ENCODE measurements at regions not wholly inside any gene's neighbourhood (a gene's known extent, or its start where the extent isn't known, plus 50 kb on each side); places are given as distances from the start of the nearest gene placed in this dataset.
A peak's percentile ranks its signal among the peaks of the same experiment; 100 is the strongest.

DNA sequence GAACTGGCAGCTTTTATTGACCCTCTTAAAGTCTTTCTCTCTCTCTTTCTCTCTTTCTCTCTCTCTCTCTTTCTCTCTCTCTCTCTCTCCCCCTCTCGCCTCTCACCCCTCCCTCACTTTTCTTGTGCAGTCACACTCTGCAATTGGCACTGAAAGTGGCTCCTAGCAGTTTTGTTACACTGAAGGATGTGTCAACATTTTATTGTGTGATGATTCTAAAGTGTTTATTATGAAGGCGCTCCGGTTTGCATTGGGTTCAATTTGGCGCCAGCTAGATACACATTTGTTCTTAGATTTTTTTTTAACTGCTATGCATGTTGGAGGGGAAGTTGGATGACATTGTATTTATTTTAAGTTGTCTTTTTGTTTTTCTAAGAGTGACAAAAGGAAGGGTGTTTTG lies 64.0 kb upstream of the CHRM3 start:
- no peak for DNase-seq

DNA sequence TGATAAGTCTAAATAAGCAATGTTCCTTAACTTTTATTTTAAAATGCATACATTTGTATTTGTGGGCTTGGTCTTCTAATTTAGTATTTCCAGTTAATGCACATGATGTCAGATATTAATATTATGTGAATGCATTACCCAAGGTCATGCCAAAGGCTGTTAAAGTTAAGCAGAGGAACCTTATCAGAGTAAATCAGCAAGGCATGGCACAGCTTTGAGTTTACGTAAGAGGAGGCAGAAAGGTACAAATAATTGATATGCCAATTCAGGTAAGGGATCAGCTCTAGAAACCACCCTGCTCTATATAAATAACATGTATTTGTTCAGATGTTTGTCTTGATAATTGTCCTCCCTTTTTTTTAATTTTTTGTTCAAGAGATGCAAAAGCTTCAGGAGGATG lies 64.5 kb upstream of the CHRM3 start:
- no peak for DNase-seq

GRCh38 chr1:239317948-239318347 lies 68.4 kb upstream of the CHRM3 start:
- DNase-seq: no peak

DNA sequence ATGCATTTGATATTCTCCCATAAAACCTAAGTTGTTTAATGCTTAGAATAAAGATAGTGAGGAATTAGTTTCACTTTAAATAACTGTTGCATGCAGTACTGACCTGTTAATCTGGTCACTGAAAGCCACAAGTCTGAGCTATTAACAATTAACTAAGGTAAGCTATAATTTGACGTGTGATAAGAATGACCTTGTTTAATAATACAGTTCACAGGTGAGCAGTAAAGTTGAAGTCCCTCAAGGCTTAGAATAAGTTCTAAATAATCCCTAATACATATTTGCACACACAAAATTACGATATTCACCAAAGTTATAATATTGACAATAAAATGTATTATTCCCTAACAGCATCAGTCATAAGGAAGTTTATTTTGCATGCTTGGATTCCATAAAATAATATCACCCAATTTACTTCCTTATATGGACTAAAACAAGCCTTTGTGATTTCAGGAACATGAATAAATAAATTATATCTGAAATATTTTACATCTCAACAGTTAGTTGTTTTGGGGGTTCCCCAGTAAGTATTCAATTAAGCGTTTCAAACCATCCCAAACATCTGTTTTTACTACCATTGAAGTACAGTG lies 70.6 kb upstream of the CHRM3 start:
- no peak for DNase-seq

DNA sequence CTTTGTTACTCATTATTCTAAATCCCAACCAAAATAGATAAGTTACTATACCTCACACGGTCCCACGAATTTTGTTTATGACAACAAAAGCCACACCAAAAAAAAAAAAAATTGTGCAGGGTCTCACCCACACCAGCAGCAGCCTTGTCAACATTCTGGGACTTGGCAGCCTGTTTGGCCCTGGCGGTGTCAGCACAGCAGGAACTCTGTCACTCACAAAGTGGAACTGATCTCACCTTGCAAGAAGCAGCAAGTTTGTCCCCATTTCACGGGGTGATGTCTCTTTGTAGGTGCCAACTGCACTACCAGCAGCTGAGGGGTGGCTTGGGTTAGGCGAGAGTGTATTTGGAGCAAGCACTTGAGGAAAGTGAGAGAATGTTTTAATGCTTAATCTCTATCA lies 75.0 kb upstream of the CHRM3 start:
- DNase-seq: no peak

DNA sequence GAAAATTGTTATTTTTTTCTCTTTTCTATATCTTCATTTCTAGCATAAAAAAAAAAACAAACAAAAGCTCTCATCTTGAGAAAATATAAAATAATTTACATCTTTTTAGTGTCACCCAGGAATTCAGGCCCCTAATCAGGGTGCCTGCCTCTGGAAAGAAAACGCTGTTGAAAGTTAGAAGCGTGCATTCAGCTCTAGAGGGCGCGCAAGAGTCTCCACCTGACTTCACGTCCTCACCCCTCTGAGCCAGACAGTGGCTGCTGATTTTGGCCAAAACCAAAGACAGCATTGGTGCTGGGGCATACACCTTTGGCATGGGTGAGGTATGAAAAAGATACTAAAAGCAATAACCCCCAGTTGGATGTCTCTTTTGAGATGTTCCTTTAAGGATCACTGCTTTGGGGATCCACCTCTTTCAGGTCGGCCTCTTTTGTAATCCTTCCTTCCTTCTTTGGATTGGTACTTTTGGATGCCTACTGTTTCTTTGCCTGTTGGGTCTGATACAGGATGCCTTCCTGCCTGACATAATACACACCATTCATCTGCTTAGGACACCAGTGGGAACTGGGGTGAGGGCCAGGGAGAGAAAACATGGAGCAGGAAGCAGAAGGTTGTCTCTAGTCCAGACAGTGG lies 77.6 kb upstream of the CHRM3 start:
- DNase-seq: peak; percentile 23 to 36

- no peak for DNase-seq
These were observed 78.5 kb upstream of the CHRM3 start for GRCh38 chr1:239307886-239308285.

- no peak for DNase-seq
These were observed 79.9 kb upstream of the CHRM3 start for GRCh38 chr1:239306426-239306825.

DNA sequence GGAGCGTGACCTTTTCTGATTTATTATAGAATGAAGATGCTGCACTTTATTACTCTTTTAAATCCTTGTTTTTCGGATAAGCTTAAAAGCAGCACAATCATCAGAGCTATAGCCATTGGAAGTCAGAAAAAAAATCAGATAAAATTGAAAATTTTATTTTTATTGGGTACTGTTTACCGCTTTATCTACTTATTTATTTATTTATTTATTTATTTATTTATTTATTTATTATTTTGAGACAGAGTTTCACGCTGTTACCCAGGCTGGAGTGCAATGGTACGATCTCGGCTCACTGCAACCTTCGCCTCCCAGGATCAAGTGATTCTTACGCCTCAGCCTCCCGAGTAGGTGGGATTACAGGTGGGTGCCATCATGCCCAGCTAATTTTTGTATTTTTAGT lies 83.1 kb upstream of the CHRM3 start:
- DNase-seq: no peak

DNA sequence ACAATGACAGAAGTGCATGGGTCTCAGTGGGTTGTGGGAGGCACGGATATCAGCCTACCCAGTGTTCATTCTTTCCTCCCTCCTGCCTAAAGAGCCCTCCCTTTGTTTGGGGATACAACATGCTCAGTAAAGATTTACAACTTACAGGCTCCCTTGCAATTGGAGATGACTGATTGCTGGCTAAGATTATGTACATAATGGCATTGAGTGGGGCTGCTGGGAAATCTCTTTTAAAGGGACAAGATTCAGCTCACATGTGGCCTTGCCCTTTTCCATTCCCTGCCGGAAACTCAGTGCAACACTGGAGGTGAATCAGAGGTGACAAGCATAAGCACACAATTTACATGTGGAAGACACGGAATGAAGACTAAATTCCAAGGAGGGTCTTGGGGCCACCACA lies 83.7 kb upstream of the CHRM3 start:
- no peak for DNase-seq

- DNase-seq: no peak
These were observed 85.1 kb upstream of the CHRM3 start for GRCh38 chr1:239301251-239301650.

DNA sequence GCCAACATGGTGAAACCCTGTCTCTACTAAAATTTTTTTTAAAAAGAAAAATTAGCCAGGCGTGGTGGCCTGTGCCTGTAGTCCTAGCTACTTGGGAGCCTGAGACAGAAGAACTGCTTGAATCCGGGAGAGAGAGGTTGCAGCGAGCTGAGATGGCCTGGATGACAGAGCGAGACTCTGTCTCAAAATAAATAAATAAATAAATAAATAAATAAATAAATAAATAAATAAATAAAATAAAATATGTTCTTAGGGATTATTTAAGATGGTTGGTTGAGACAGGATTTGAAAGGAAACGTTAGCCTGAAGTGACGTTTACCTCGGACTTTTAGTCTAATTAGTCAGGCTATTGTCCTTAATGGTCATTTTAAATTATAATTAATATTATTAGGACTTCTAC lies 88.5 kb upstream of the CHRM3 start:
- DNase-seq: no peak

DNA sequence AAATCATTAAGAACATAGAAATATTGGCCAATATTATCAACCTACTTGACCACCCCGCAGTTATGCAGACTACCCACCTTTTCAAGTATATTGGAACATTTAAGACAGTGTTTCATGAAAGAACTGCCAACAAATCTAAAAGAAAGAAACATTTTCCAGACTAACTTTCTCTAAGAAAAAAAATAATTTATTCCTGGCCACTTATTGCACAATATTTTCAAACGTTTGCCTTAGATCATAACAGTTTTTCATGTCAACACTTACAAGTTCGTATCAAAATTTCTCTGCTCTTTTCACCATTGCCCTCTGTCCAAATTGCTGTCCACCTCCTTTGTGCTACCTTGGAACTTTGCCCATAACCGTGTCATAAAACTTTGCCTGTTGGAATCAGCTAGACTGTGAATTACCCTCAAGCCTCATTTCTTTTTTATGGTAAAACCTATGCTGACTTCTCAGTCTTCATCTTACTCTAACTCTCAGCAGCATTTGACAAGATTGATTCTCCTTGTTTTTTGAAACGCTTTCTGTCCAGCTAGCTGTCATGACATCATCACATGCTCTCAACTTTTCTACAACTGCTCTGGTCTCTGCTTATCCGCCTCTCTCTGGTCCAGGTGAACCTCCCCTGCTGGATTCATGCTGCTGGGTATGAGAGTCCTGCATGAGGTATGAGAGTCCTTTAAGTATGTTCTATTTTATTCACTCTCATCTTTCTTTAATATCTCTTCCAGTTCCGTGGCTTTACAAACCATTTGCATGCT lies 92.8 kb upstream of the CHRM3 start:
- no peak for DNase-seq

DNA sequence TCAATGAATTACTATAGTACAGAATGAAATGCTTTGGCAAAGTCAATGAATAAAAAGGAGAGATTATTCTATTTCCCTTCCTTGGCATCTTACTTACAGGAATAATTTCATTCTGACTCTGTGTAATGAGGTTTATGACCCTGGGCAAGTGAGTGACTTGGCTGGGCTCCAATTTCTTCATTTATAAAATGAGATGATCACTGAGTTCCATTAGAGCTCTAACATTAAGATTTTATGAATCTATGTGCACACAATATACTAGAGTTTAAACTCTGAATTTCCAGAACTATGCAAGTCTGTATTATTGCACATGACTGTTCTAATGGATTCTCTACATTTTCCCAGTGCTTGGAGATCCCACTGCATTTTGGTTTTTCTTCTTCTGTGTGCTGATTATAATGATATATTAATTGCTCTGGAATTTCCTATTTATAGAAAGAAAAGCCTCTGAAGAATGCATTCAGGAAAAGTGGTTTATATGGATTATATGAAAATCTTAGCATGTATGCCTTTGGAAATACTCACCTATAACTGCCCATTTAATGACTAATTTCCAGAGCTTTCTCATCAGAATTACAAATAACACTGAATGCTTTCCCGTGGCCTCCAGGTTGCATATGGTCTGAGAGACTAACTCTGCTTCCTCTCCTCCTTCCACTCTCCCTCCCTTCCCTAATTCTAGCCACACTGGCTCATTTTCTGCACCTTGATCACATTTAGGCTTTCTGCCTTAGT lies 97.4 kb upstream of the CHRM3 start:
- DNase-seq: no peak

- no peak for DNase-seq
These were observed 99.1 kb upstream of the CHRM3 start for GRCh38 chr1:239287296-239287695.

GRCh38 chr1:239283216-239283615 lies 103.2 kb upstream of the CHRM3 start:
- no peak for DNase-seq

DNA sequence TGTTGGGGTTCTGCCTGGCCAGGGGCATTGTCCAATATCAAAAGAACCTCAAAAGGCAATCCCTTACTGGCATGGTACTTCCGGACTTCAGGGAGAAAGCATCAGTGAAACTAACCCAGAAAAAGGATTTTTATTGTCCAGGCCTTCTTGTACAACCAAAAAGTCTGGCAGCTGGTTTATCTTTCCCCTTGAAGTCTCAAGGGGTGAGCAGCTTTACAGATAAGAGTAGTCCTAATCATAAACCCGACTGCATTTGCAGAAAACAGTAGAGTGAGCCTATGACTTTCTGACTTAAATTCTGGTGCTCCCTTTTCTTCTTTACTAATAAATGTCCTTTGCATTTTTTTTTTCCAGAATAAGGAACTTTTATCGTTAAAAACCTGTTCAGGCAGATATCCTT lies 104.0 kb upstream of the CHRM3 start:
- no peak for DNase-seq

GRCh38 chr1:239276051-239276450 lies 110.3 kb upstream of the CHRM3 start:
- no peak for DNase-seq

- DNase-seq: no peak
These were observed 112.0 kb upstream of the CHRM3 start for GRCh38 chr1:239274242-239274830.

- DNase-seq: no peak
These were observed 115.9 kb upstream of the CHRM3 start for GRCh38 chr1:239270509-239270908.

DNA sequence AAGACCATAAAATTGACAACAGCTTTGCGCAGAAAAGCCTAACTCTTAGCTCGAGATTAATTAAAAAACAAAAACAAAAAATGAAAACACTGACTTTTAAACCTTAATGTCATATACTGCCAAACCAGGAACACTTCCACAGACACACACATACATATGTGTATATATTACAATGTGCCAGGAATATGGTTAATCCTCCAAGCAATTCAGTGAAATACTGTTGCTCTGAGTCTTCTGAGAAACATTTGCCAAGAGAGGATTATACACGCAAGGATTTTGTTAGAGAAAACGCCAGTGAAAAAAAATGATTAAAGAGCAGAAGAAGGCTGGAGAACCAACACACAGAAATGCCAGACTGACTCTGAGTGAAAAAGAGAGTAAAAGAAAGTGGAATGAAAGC lies 116.7 kb upstream of the CHRM3 start:
- DNase-seq: no peak

GRCh38 chr1:239268941-239269340 lies 117.4 kb upstream of the CHRM3 start:
- no peak for DNase-seq

DNA sequence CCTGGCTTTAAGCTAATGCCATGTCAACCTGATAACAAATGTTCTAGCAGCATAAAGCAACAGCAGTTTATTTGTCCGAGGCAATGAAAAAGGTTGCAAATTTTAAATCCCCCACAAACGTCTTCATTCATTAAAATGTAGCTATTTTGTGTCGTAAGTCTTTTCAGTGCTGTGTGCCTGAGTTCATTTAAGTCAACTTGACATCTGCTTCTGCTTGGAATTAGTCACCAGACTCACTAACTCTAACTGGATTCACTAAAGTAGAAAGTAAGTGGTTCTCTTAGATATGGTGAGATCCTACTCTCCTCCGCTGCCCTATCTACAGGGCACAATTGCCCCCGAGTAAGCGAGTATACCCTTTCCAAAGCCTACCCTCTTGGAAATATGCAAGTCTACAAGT lies 118.4 kb upstream of the CHRM3 start:
- no peak for DNase-seq
